GM12878 (cell line): ENCODE measurements at regions not wholly inside any gene's neighbourhood (a gene's known extent, or its start where the extent isn't known, plus 50 kb on each side); places are given as distances from the start of the nearest gene placed in this dataset.
"Not testable (repeated sequence)": the region's sequence is repeated elsewhere in the genome, so short reads cannot be mapped to it uniquely, and the experiment has no call there.

Source experiments
- ATAC-seq: fragments of 200-7000 bp; cut with Tn5 transposase; 3 replicates; pipeline ENCODE4 v1.9.1; 2020; ENCODE audit warnings: mild to moderate bottlenecking, moderate library complexity
- BruUV-seq: library from RNA; stranded (reverse); fragments of 400-500 nt; replicated peaks from 2 replicates; lab custom pipeline; 2021; lab: Mats Ljungman, UMichigan
- CTCF ChIA-PET: fragments of 300-600 bp; sonication (Branson Sonifier 250); formaldehyde crosslinking; extraction: SDS; loops from one replicate; lab custom pipeline; 2021; ENCODE audit warnings: inconsistent platforms; lab: Yijun Ruan, JAX
- POLR2A ChIA-PET: fragments of 350-600 bp; formaldehyde crosslinking; extraction: SDS; loops from one replicate; lab custom pipeline; 2021; ENCODE audit warnings: inconsistent platforms; lab: Charles Lee
- RAD21 ChIA-PET: fragments of 300-600 bp; sonication (Branson Sonifier 250); formaldehyde crosslinking; loops from one replicate; lab custom pipeline; 2023; ENCODE audit warnings: antibody characterized with exemption; ENCODE audit not compliant: unreplicated experiment; lab: Charles Lee
- SMC1A ChIA-PET: fragments of 300-600 bp; sonication (Branson Sonifier 250); formaldehyde crosslinking; loops from one replicate; lab custom pipeline; 2023; ENCODE audit not compliant: unreplicated experiment, uncharacterized antibody; lab: Charles Lee
- DNase-seq: peaks from one replicate; pipeline ENCODE4 v3.0.0-alpha.2; 2011; ENCODE audit warnings: low read depth, low spot score
- FAIRE-seq: peaks from 3 replicates; lab custom pipeline; 2011; peaks lifted over from hg19 to GRCh38; lab: Jason Lieb, UNC
- H2AFZ ChIP-seq: 2 replicates; pipeline ENCODE4 v1.6.0; 2011; ENCODE audit warnings: low read depth, low read length, control low read depth; ENCODE audit not compliant: control insufficient read depth
- H3K27ac ChIP-seq: 2 replicates; pipeline ENCODE4 v1.5.1; 2011; ENCODE audit warnings: control low read depth; ENCODE audit not compliant: control insufficient read depth, insufficient read depth
- H3K27me3 ChIP-seq, 2 experiments: replicated peaks in 1 of 2; 2 replicates each; pipeline versions ENCODE4 v1.6.0 to v1.6.1; 2011; ENCODE audit warnings: low read length in 1 of 2; ENCODE audit not compliant: control insufficient read depth in 2 of 2, insufficient read depth in 2 of 2
- H3K36me3 ChIP-seq, 2 experiments: 2 replicates each; pipeline ENCODE4 v1.5.1; 2011; ENCODE audit warnings: low read length in 1 of 2; ENCODE audit not compliant: control insufficient read depth in 2 of 2, insufficient read depth in 2 of 2
- H3K4me1 ChIP-seq: 2 replicates; pipeline ENCODE4 v1.6.1; 2011; ENCODE audit warnings: mild to moderate bottlenecking, low read length, moderate library complexity, mixed read lengths; ENCODE audit not compliant: control insufficient read depth, insufficient read depth
- H3K4me2 ChIP-seq: 2 replicates; pipeline ENCODE4 v1.6.0; 2011; ENCODE audit warnings: control low read depth; ENCODE audit not compliant: control insufficient read depth, insufficient read depth
- H3K4me3 ChIP-seq: fragments of 200-600 bp; sonication (generic); 2 replicates; pipeline ENCODE4 v1.5.1; 2016
- H3K79me2 ChIP-seq: 2 replicates; pipeline ENCODE4 v1.6.0; 2011; ENCODE audit warnings: low read length; ENCODE audit not compliant: control insufficient read depth, insufficient read depth
- H3K9ac ChIP-seq: 2 replicates; pipeline ENCODE4 v1.8.0; 2011; ENCODE audit warnings: low read length, control low read depth, mixed read lengths; ENCODE audit not compliant: control insufficient read depth, insufficient read depth
- H3K9me3 ChIP-seq: replicated peaks from 3 replicates; pipeline ENCODE4 v1.5.1; 2011; ENCODE audit warnings: mild to moderate bottlenecking, low read length; ENCODE audit not compliant: control insufficient read depth, insufficient read depth
- H4K20me1 ChIP-seq: 2 replicates; pipeline ENCODE4 v1.6.0; 2011; ENCODE audit not compliant: control insufficient read depth, insufficient read depth
- BACH1 ChIP-seq: fragments of 450-650 bp; IDR thresholded peaks from 2 replicates; pipeline ENCODE4 v1.6.1; 2017; ENCODE audit warnings: mild to moderate bottlenecking, borderline replicate concordance
- MEF2A ChIP-seq: IDR thresholded peaks from 2 replicates; pipeline ENCODE4 v1.6.1; 2011; ENCODE audit warnings: low read depth, mild to moderate bottlenecking, low read length, moderate library complexity; ENCODE audit not compliant: insufficient read depth
- MYC ChIP-seq: IDR thresholded peaks from 2 replicates; pipeline ENCODE4 v1.6.1; 2011; ENCODE audit warnings: mild to moderate bottlenecking, low read length, moderate library complexity, inconsistent platforms; ENCODE audit not compliant: insufficient read depth, insufficient replicate concordance, insufficient read length, severe bottlenecking
- NR2C1 ChIP-seq: fragments of 450-650 bp; IDR thresholded peaks from 2 replicates; pipeline ENCODE4 v1.6.1; 2017; ENCODE audit warnings: antibody characterized with exemption, mild to moderate bottlenecking, moderate library complexity
- PBX3 ChIP-seq: IDR thresholded peaks from 2 replicates; pipeline ENCODE4 v1.6.1; 2011; ENCODE audit warnings: mild to moderate bottlenecking, low read depth, low read length, moderate library complexity; ENCODE audit not compliant: insufficient replicate concordance
- RAD51 ChIP-seq: fragments of 450-650 bp; IDR thresholded peaks from 2 replicates; pipeline ENCODE4 v1.6.1; 2016; ENCODE audit warnings: moderate library complexity, mild to moderate bottlenecking, inconsistent platforms
- STAT1 ChIP-seq: fragments of 450-650 bp; conservative IDR thresholded peaks from 2 replicates; pipeline ENCODE4 v1.6.1; 2014; ENCODE audit warnings: antibody characterized with exemption, mild to moderate bottlenecking
- TCF7 ChIP-seq: IDR thresholded peaks from 2 replicates; pipeline ENCODE4 v1.6.1; 2014; ENCODE audit warnings: antibody characterized with exemption, borderline replicate concordance
- WGBS: methylation state at CpG from one replicate; pipeline ENCODE4 v1.1.6; 2016; ENCODE audit warnings: low lambda C conversion rate; ENCODE audit not compliant: insufficient replicate concordance, insufficient coverage; ENCODE audit errors: missing lambda C conversion rate; 5-methylcytosine and 5-hydroxymethylcytosine counted together
- in situ Hi-C: fragments of 300-500 bp; cut with MboI; formaldehyde crosslinking; loops from 9 replicates; pipeline ENCODE4 v1.14.3; 2018; ENCODE audit warnings: mixed read lengths
- intact Hi-C: fragments of 100-400 bp; cut with micrococcal nuclease; formaldehyde crosslinking; loops from one replicate; pipeline ENCODE4 v1.14.2; 2022; ENCODE audit not compliant: unreplicated experiment
- TF ChIP-seq, protein P1 (sequence below): fragments of 450-650 bp; IDR thresholded peaks from 2 replicates; pipeline ENCODE4 v1.6.1; 2017; ENCODE audit warnings: low read depth, mild to moderate bottlenecking, moderate library complexity

DNA sequence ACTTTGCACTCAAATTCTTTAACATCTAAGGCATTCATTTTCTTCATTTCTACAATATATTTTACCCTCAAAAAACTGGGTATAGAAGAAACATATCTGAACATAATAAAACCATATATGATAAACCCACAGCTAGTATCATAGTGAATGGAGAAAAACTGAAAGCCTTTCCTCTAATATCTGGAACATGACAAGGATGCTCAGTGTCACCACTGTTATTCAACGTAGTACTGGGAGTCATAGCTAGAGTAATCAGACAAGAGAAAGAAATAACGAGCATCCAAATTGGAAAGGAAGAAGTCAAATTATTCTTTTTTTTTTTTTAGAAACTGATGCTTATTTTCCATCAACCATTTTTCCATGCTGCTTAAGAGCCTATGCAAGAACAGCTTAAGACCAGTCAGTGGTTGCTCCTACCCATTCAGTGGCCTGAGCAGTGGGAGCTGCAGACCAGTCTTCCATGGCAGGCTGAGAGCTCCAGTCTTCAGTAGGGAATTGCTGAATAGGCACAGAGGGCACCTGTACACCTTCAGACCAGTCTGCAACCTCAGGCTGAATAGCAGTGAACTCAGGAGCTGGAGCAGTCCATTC, 58.0 kb upstream of the RAP1B start:
- H3K9me3 ChIP-seq, H3K9ac ChIP-seq, H4K20me1 ChIP-seq, BruUV-seq, H3K4me1 ChIP-seq, POLR2A ChIA-PET, H3K27me3 ChIP-seq, FAIRE-seq, H3K4me3 ChIP-seq, ATAC-seq, H2AFZ ChIP-seq, RAD21 ChIA-PET, H3K36me3 ChIP-seq, intact Hi-C loops, H3K27ac ChIP-seq, H3K4me2 ChIP-seq, in situ Hi-C loops, H3K79me2 ChIP-seq, DNase-seq: not testable (repeated sequence)
- SMC1A ChIA-PET, result interaction anchor here (1.9 kb wide), 1 partner anchor 14 kb away, joined by 5 read pairs; no protein-coding TSS in a partner anchor
- WGBS, result 0% methylated on average over 2 of the region's 2 CpGs
- CTCF ChIA-PET, result interaction anchor here (0.6 to 1.1 kb wide), 3 partner anchors 8 to 362 kb away, joined by 3 to 5 read pairs (median 3); no protein-coding TSS in a partner anchor

- intact Hi-C loops (no loop called here), in situ Hi-C loops (no loop called here)
- no peaks in the 10 kb centered on the region for H4K20me1 ChIP-seq
- ChIA-PET POLR2A (no interaction called here), RAD21 (no interaction called here), CTCF (interaction anchor here (0.8 kb wide), 1 partner anchor 68 kb away, joined by 3 read pairs; no protein-coding TSS in a partner anchor), SMC1A (interaction anchor here (0.6 to 1.6 kb wide), 2 partner anchors 16 to 82 kb away, joined by 4 to 5 read pairs; no protein-coding TSS in a partner anchor)
- no peaks in the 10 kb centered on the region for H3K79me2 ChIP-seq
- H2AFZ ChIP-seq, result no peak overlapping the region
- H3K9ac ChIP-seq, result no peak overlapping the region
- no peak overlapping the region for H3K27ac ChIP-seq
- H3K4me3 ChIP-seq, result no peak overlapping the region
- no peak overlapping the region for H3K4me2 ChIP-seq
- ATAC-seq (no peak), FAIRE-seq (no peak), DNase-seq (no peak)
- BruUV-seq, result no TSS peak
- no peaks in the 10 kb centered on the region for H3K27me3 ChIP-seq
- H3K36me3 ChIP-seq, result no peaks in the 10 kb centered on the region
- no peaks in the 10 kb centered on the region for H3K9me3 ChIP-seq
- WGBS, result 70% methylated on average over 5 of the region's 5 CpGs
- H3K4me1 ChIP-seq, result peaks cover 3% of the 10 kb centered on the region; the same call in 1 of the 2 replicates
- TF ChIP-seq BACH1 (no peak), RAD51 (no peak), PBX3 (no peak), MEF2A (no peak), TCF7 (no peak), NR2C1 (no peak), STAT1 (no peak), MYC (no peak)
- TF ChIP-seq, protein P1, sequence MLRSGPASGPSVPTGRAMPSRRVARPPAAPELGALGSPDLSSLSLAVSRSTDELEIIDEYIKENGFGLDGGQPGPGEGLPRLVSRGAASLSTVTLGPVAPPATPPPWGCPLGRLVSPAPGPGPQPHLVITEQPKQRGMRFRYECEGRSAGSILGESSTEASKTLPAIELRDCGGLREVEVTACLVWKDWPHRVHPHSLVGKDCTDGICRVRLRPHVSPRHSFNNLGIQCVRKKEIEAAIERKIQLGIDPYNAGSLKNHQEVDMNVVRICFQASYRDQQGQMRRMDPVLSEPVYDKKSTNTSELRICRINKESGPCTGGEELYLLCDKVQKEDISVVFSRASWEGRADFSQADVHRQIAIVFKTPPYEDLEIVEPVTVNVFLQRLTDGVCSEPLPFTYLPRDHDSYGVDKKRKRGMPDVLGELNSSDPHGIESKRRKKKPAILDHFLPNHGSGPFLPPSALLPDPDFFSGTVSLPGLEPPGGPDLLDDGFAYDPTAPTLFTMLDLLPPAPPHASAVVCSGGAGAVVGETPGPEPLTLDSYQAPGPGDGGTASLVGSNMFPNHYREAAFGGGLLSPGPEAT, result no peak
Measured at GRCh38 chr12:68557011-68557730, 53.5 kb upstream of the RAP1B start.
